ENCODE measurements at regions not wholly inside any gene's neighbourhood (a gene's known extent, or its start where the extent isn't known, plus 50 kb on each side); places are given as distances from the start of the nearest gene placed in this dataset.

DNA sequence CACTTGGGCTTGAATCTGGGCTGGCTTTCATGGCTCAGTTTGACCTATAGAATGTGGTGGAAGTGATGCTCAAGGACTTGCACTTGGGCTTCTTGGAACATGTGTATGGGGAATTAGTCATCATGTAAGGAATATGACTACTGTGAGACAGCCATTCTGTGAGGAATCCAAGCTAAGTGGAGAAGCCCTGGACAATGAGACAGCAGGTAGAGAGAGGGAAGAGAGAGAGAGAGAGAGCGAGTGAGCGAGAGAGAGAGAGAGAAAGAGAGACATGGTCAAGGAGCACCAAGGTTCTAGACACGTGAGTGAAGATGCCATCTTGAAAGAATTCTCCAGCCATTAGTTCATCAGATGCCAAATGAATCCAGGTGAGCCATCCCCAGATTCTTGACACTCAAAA is 261.6 kb upstream of the SORL1-AS1 start:
- Histone ChIP-seq H3K79me2 (ENCODE audit: insufficient read depth, low read length) (no peaks in the 10 kb centered on the region), H3K9ac (ENCODE audit: extremely low read depth, insufficient read length, low read length) (no peak overlapping the region), H3K9me3 (ENCODE audit: control insufficient read depth, low read depth, low read length) (no peaks in the 10 kb centered on the region), H3K27ac (ENCODE audit: insufficient read length, low read depth, low read length) (no peak overlapping the region), H3K18ac (ENCODE audit: insufficient read length, low read depth, low read length) (no peak overlapping the region), H2BK15ac (ENCODE audit: low read depth, low read length) (no peak overlapping the region), H3T11ph (ENCODE audit: low read length) (no peak overlapping the region), H3K56ac (ENCODE audit: insufficient read length, low read depth, low read length) (no peak overlapping the region), H2BK20ac (ENCODE audit: low read depth, low read length, poor library complexity, severe bottlenecking) (no peak overlapping the region), H2AFZ (ENCODE audit: low read length) (no peak overlapping the region), H3K14ac (ENCODE audit: insufficient read depth, low read length) (no peak overlapping the region), H2BK12ac (ENCODE audit: insufficient read length, low read depth, low read length) (no peak overlapping the region), H3K23ac (ENCODE audit: insufficient read length, low read depth, low read length) (no peak overlapping the region), H2BK5ac (ENCODE audit: insufficient read length, low read length) (no peak overlapping the region), H2AK5ac (ENCODE audit: insufficient read length, low read length) (no peak overlapping the region), H2BK120ac (ENCODE audit: low read depth, low read length, poor library complexity, severe bottlenecking) (no peak overlapping the region), H3K23me2 (ENCODE audit: insufficient read length, low read depth, low read length, poor library complexity, severe bottlenecking) (no peaks in the 10 kb centered on the region), H4K91ac (ENCODE audit: insufficient read length, low read depth, low read length) (no peak overlapping the region), H3K79me1 (ENCODE audit: insufficient read depth, low read depth, low read length, poor library complexity, severe bottlenecking) (no peaks in the 10 kb centered on the region), H3K4me1 (ENCODE audit: insufficient read depth, low read length) (no peaks in the 10 kb centered on the region), H4K20me1 (ENCODE audit: control insufficient read depth, insufficient read depth, insufficient read length) (no peaks in the 10 kb centered on the region), H4K5ac (ENCODE audit: insufficient read length, low read depth, low read length) (no peak overlapping the region), H4K8ac (replicated peaks; ENCODE audit: insufficient read length, low read depth, low read length) (no peak overlapping the region), H3K4ac (ENCODE audit: low read depth, low read length) (no peak overlapping the region), H3K27me3 (ENCODE audit: insufficient read depth, low read length) (no peaks in the 10 kb centered on the region), H3K4me2 (ENCODE audit: insufficient read depth, insufficient read length, low read length) (no peak overlapping the region)
- Mint-ChIP-seq H3K4me1 (peaks cover 5 to 7% of the 10 kb centered on the region in 2 experiments; a peak in 2 of 4 replicates), H3K27me3 (ENCODE audit: low read depth) (peaks cover 2% of the 10 kb centered on the region; the same call in 1 of the 2 replicates), H3K9me3 (no peaks in the 10 kb centered on the region), H3K4me3 (no peak overlapping the region), H3K36me3 (ENCODE audit: insufficient read depth in 1 of 3, low read depth in 3 of 3) (no peaks in the 10 kb centered on the region; a peak in 2 of 7 replicates), H3K27ac (no peak overlapping the region)
- TF ChIP-seq CTCF (conservative IDR thresholded peaks at IDR 0.05): no peak
- no CpG with 5 or more reads among the region's 3 CpGs for WGBS (ENCODE audit: extremely low coverage, insufficient read length, low lambda C conversion rate)
- DNase-seq: no peak
